H54 (cell line): ENCODE measurements at regions not wholly inside any gene's neighbourhood (a gene's known extent, or its start where the extent isn't known, plus 50 kb on each side); places are given as distances from the start of the nearest gene placed in this dataset.
A peak's percentile ranks its signal among the peaks of the same experiment; 100 is the strongest.

Source experiments
- DNase-seq: peaks from one replicate; pipeline ENCODE4 v3.0.0; 2011; ENCODE audit warnings: low spot score, mixed read lengths; ENCODE audit not compliant: insufficient read length
- FAIRE-seq: peaks from 3 replicates; lab custom pipeline; 2011; peaks lifted over from hg19 to GRCh38; lab: Jason Lieb, UNC
- POLR2A ChIP-seq: IDR thresholded peaks from 2 replicates; pipeline ENCODE4 v1.6.1; 2011; ENCODE audit warnings: low read depth, mild to moderate bottlenecking, low read length

DNA sequence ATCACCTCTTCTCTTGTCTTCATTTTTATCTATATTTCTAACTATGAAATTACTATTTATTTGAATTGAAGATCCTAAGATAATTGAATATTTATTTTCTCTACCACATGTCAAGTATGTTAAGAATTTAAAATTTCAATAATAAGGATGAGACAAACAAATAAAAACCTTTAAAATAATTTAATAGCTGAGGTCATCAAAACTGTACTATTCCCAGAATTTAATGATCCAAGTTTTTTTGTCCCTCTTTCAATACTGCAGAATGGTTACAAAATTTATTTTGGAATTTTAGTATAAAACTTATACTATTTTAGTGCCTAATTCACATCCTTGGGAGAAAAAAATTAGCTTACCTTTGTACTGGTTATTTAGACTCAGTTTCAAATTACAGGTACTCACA is 774.9 kb downstream of the ROBO2 start:
- no peak for TF ChIP-seq POLR2A
- FAIRE-seq (no peak), DNase-seq (no peak)

- FAIRE-seq (no peak), DNase-seq (no peak)
- no peak for TF ChIP-seq POLR2A
Measured at GRCh38 chr3:77815467-77815866, 775.6 kb downstream of the ROBO2 start.

DNA sequence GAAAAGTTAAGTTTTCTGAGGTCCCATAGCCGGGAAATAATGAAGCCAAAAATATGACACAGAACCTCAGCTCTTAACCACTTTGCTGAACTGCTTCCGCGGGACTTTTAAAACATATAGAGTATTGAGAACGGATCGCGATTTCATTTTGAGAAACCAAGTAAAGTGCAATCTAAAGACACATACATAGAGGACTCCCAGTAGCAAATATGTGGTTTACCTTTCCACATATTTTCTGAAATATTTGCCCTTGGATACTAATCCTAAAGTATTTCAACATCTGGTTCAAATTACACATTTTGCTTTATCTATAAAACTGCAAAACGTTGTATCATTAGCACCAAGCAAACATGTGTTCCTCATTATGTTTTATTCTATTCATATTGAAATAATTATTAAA is 776.5 kb downstream of the ROBO2 start:
- no peak for DNase-seq
- TF ChIP-seq POLR2A, result no peak
- FAIRE-seq, result no peak

DNA sequence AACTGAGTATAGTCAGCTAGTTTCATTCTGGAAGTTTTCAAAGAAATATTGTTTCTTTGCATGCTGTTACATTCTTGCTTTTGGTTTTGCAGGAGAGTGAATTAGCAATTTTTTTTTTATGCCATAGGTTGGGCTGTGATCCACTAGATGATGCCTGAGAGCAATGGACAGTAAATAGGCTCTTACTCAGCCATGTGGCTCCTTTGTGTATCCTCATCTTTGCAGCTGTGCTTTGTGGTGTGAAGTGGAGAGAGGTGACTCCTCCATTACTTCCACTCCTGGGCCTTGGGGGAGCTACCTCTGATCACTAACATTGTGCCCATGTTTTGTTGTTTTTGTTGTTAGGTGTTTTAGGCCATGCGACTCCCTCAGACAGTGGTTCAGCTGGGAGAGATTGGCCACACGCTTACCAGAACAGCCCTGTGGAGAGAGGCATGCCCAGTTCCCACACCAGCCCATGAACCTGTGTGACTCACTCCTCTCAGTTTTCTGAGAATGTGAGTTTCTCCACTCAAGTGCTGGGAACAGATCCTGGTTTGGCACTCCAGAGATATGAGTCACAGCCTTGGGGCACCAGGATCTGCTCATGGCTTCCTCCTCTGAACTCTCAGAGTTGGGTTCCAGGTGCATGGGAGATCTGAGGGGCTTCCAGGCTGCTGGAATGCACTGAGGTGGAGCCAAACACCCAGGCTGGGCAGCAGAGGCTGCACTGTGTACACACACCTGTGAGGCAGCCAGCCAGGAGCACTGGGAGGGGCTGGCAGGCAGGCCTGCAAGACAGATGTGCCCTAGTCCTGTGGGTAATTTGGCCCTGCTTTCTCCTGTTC is 785.3 kb downstream of the ROBO2 start:
- TF ChIP-seq POLR2A, result no peak
- FAIRE-seq (peak; percentile 93), DNase-seq (peak; percentile 34)

DNA sequence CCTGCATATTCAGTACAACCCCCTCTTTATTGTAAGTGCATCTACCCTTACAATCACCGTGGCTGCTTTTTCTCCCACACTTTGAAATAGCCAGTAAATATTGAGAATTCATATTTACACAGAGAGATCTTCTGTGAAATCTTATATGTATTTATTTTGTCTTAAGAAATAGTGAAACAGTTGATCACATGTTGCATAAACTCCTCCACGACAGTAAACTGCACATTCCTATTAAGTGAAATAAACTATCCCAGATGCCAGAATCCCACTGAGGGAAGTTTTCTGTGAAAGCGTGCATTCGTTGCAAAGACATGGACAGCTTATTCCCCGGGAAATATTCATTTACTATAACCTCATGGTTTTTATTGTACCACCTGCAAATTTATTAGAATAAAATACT is 796.0 kb downstream of the ROBO2 start:
- FAIRE-seq, result no peak
- no peak for TF ChIP-seq POLR2A
- DNase-seq, result no peak

GRCh38 chr3:77837456-77838025 is 797.6 kb downstream of the ROBO2 start:
- no peak for TF ChIP-seq POLR2A
- DNase-seq, result no peak
- FAIRE-seq, result no peak

- FAIRE-seq (no peak), DNase-seq (no peak)
- TF ChIP-seq POLR2A, result no peak
Measured at GRCh38 chr3:77859156-77859555, 819.3 kb downstream of the ROBO2 start.

DNA sequence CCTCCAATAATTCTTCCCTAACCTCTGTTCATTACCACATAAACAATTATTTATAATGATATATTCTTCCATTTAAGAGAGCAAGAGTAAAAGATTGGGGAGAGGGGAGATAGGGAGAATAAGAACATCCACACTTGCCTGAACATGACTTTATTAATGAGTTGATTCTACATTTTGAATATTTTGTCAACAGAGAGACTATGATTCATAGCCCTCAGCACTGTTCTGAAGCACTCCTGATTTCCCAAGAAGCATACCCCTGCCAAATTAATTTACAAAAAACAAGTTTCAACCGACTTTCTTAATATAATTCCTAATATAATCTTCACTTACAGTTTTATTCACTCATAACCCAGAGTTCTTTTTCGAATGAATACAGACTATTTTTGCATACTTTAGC is 828.8 kb downstream of the ROBO2 start:
- no peak for TF ChIP-seq POLR2A

DNA sequence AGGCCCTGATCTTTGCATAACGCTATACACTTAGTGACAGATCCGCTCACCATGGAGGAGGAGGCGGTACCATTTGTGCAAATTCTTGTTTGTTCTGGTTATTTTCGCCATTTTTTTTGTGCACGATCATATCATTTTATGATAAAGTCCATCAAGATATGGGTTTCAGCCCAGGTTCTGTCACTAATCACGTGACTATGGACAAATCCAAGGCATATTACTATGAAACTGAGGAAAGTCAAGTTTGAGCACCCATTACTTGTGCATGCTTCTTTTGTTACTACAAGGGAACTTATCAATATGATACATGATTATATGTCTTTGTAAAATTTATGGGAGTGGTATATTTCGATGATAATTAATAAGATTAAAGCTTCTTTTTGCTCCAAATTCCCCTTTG is 829.5 kb downstream of the ROBO2 start:
- no peak for DNase-seq
- no peak for FAIRE-seq
- TF ChIP-seq POLR2A, result no peak

More for the DNA sequence above, 828.8 kb downstream of the ROBO2 start:
- FAIRE-seq (no peak), DNase-seq (no peak)

DNA sequence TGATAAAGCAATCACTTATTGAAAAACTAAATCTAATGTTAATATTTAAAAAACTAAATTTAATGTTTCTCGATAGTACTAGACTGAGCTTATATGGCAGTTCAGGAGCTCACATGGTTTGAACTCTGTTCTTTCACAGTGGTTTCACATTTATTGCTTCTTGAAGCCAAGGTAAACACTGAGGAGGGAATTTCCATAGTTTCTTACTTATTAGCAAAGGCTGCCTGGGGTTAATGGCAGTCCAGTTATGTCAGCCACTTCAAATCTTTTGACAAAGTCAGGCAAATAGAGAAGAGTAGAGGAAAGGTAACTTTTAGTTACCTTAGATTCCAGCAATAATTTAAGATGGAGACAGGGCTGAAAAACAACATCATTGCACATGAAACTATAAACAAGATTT is 831.5 kb downstream of the ROBO2 start:
- DNase-seq (no peak), FAIRE-seq (no peak)
- no peak for TF ChIP-seq POLR2A

GRCh38 chr3:77873598-77873997 is 833.7 kb downstream of the ROBO2 start:
- no peak for FAIRE-seq
- DNase-seq, result no peak
- no peak for TF ChIP-seq POLR2A

DNA sequence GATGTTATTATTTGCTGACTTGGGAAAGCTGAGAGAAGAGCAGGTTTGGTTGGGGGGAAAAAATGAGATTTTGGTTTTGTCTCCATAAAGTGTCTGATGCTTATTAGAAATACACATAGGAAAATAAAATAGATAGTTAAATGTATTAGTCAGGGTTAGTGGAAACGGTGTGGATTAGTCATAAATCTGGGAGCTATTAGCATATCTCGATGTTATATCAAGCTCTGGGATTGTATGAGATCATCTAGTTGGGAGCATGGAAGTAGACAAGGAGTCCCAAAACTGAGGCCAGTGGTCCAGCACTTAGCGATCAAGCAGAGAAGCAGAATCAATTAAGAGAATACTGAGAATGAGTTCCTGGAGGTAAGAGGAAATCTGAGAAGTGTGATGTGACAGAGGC is 845.5 kb downstream of the ROBO2 start:
- FAIRE-seq (no peak), DNase-seq (no peak)
- no peak for TF ChIP-seq POLR2A

GRCh38 chr3:77887611-77888010 is 847.7 kb downstream of the ROBO2 start:
- FAIRE-seq, result no peak

DNA sequence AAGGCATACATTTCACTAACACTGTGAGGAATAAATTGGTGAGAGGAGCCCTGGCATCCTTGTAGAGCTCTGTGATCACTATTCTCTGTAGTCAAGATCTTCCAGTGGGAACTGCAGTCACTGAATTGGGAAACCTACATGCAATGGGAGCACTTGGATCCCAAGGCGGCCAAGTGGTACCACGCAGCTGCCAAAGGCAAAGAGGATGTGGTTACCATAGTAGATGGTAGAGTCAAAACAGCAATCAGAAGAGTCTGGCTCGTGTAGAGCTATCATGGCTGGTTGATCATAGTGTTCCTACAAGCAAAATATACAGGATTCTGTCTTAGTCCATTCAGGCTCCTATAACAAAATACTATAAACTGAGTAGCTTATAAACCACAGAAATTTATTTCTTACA is 849.7 kb downstream of the ROBO2 start:
- DNase-seq (no peak), FAIRE-seq (no peak)
- TF ChIP-seq POLR2A, result no peak

More at GRCh38 chr3:77887611-77888010, 847.7 kb downstream of the ROBO2 start:
- no peak for TF ChIP-seq POLR2A
- no peak for DNase-seq

DNA sequence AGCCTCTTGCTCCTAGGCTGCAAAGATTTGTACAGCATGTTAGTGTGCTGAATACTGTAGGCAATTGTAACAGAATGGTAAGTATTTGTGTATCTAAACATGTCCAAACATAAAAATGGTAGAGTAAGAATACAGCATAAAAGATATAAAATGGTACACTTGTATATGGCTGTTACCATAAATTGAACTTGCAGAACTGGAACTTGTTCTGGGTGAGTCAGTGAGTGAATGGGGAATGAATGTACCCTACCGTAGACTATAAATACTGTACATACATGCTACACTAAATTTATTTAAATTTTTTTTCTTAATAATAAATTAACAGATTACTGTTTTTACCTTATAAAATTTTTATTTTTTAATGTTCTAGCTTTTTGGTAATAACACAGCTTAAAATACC is 858.7 kb downstream of the ROBO2 start:
- TF ChIP-seq POLR2A, result no peak
- FAIRE-seq, result no peak
- DNase-seq, result no peak
